ENCODE measurements at regions not wholly inside any gene's neighbourhood (a gene's known extent, or its start where the extent isn't known, plus 50 kb on each side); places are given as distances from the start of the nearest gene placed in this dataset.

DNA sequence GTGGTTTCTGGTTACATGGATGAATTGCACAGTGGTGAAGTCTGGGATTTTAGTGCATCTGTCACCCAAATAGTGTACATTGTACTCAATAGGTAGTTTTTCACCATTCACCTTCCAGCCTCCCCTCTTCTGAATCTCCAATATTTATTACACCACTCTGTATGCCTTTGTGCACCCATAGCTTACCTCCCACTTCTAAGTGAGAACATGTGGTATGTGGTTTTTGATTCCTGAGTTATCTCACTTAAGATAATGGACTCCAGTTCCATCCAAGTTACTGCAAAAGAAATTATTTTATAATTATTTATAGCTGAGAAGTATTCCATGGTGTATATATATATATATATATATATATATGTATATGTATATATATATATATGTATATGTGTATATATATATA is 155.8 kb downstream of the HHIP start:
- ChIA-PET POLR2A (no interaction called here), CTCF (no interaction called here)
- no peak for FAIRE-seq
- no peaks in the 10 kb centered on the region for H3K9me1 ChIP-seq (replicated peaks; ENCODE audit: control insufficient read depth, extremely low read depth, insufficient read depth, low read length)
- H3K9ac ChIP-seq (replicated peaks; ENCODE audit: extremely low read depth, insufficient read depth, low read length), result no peak overlapping the region
- no peak overlapping the region for H2AFZ ChIP-seq (ENCODE audit: low read depth, low read length)
- no peaks in the 10 kb centered on the region for H3K9me3 ChIP-seq (replicated peaks; ENCODE audit: control insufficient read depth, insufficient read depth, low read length)
- dilution Hi-C loops (cut with MboI; ENCODE audit: extremely low pct_ligation_motif_present, low sequenced_read_pairs) (no loop called here), intact Hi-C loops (cut with micrococcal nuclease) (no loop called here)
- BruUV-seq (replicated peaks), result no TSS peak
- H3K4me3 ChIP-seq (replicated peaks in 1 of 3; ENCODE audit: insufficient read depth in 1 of 3, low read depth in 1 of 3, low read length in 3 of 3), result no peak overlapping the region
- TF ChIP-seq, protein P1, sequence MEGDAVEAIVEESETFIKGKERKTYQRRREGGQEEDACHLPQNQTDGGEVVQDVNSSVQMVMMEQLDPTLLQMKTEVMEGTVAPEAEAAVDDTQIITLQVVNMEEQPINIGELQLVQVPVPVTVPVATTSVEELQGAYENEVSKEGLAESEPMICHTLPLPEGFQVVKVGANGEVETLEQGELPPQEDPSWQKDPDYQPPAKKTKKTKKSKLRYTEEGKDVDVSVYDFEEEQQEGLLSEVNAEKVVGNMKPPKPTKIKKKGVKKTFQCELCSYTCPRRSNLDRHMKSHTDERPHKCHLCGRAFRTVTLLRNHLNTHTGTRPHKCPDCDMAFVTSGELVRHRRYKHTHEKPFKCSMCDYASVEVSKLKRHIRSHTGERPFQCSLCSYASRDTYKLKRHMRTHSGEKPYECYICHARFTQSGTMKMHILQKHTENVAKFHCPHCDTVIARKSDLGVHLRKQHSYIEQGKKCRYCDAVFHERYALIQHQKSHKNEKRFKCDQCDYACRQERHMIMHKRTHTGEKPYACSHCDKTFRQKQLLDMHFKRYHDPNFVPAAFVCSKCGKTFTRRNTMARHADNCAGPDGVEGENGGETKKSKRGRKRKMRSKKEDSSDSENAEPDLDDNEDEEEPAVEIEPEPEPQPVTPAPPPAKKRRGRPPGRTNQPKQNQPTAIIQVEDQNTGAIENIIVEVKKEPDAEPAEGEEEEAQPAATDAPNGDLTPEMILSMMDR (IDR thresholded peaks at IDR 0.05; ENCODE audit: extremely low read depth in 1 of 2, insufficient read depth in 1 of 2, low read depth in 1 of 2, low read length in 2 of 2), result no peak
- TF ChIP-seq GATA2 (IDR thresholded peaks at IDR 0.05; ENCODE audit: insufficient read depth, insufficient read length, low read depth, low read length) (no peak), POLR2AphosphoS5 (IDR thresholded peaks at IDR 0.05; ENCODE audit: insufficient read depth, low read depth, low read length) (no peak), MYC (IDR thresholded peaks at IDR 0.05; ENCODE audit: low read depth, low read length) (no peak), FOS (IDR thresholded peaks at IDR 0.05; ENCODE audit: borderline replicate concordance, insufficient read depth, low read length) (no peak), POLR2A (IDR thresholded peaks at IDR 0.05; ENCODE audit: low read depth, low read length) (no peak), EZH2 (IDR thresholded peaks at IDR 0.05; ENCODE audit: borderline replicate concordance, low read depth, low read length, severe bottlenecking) (no peak), JUN (IDR thresholded peaks at IDR 0.05; ENCODE audit: borderline replicate concordance, insufficient read depth, insufficient read length, low read depth) (no peak)
- TF ChIP-seq, protein P2, sequence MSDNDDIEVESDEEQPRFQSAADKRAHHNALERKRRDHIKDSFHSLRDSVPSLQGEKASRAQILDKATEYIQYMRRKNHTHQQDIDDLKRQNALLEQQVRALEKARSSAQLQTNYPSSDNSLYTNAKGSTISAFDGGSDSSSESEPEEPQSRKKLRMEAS (IDR thresholded peaks at IDR 0.05; ENCODE audit: insufficient read depth, insufficient read length), result no peak
- DNase-seq (ENCODE audit: low read depth, low spot score), result no peak
- no peak overlapping the region for H3K4me2 ChIP-seq (ENCODE audit: insufficient read depth, low read length)
- no peaks in the 10 kb centered on the region for H4K20me1 ChIP-seq (replicated peaks; ENCODE audit: control insufficient read depth, extremely low read depth, insufficient read depth, low read length)
- no peaks in the 10 kb centered on the region for H3K27me3 ChIP-seq (ENCODE audit: control insufficient read depth in 2 of 2, insufficient read depth in 2 of 2, low read length in 2 of 2)
- no peaks in the 10 kb centered on the region for H3K4me1 ChIP-seq (ENCODE audit: control insufficient read depth, extremely low read depth, insufficient read depth, low read length)
- no peak overlapping the region for H3K27ac ChIP-seq (ENCODE audit: insufficient read depth, low read depth, low read length)
- no peaks in the 10 kb centered on the region for H3K36me3 ChIP-seq (ENCODE audit: control insufficient read depth in 2 of 2, extremely low read depth in 1 of 2, insufficient read depth in 2 of 2, low read length in 2 of 2)
- H3K79me2 ChIP-seq (ENCODE audit: control insufficient read depth, insufficient read depth, low read length), result no peaks in the 10 kb centered on the region
